ENCODE measurements at regions not wholly inside any gene's neighbourhood (a gene's known extent, or its start where the extent isn't known, plus 50 kb on each side); places are given as distances from the start of the nearest gene placed in this dataset.

GRCh38 chr20:56158489-56158888, 90.0 kb upstream of the MC3R start:
- H3K4me3 ChIP-seq = no peak overlapping the region
- no peaks in the 10 kb centered on the region for H3K27me3 ChIP-seq
- WGBS, 2 donors = 85% methylated on average over 1 of the region's 1 CpG
- no peaks in the 10 kb centered on the region for H3K4me1 ChIP-seq
- no peaks in the 10 kb centered on the region for H3K36me3 ChIP-seq
- H3K27ac ChIP-seq = no peak overlapping the region
- H3K9me3 ChIP-seq = no peaks in the 10 kb centered on the region
- TF ChIP-seq EP300 (IDR thresholded peaks at IDR 0.05) (no peak), POLR2A (IDR thresholded peaks at IDR 0.05) (no peak), POLR2AphosphoS5 (IDR thresholded peaks at IDR 0.05) (no peak), CTCF (IDR thresholded peaks at IDR 0.05) (no peak)
- ATAC-seq (ENCODE audit: low FRiP score in 2 of 2) = no peak
- no peak for DNase-seq

DNA sequence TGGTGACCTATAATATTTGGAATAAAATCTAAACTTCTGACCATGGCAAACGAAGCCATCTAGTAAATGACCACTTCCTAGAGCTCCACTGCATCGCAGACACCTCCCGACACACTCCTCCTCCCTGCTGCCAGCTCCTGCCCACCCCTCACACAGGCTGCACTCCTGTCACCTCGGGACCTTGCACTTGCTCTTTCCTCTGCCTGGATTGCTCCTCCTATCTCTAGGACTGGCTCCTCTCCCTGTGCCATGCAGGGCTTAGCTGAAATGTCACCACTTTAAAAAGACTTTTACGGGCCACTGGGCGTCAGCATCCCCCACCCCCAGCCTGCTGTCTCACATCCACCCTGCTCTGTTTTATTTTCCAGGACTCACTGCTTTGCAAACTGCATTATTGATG, 87.6 kb upstream of the MC3R start:
- DNase-seq = no peak
- ATAC-seq (ENCODE audit: low FRiP score in 2 of 2) = no peak
- no peak overlapping the region for H3K4me3 ChIP-seq
- WGBS, 2 donors = 48 to 63% methylated on average over 5 of the region's 6 CpGs
- H3K9me3 ChIP-seq = no peaks in the 10 kb centered on the region
- H3K4me1 ChIP-seq = no peaks in the 10 kb centered on the region
- H3K27me3 ChIP-seq = no peaks in the 10 kb centered on the region
- TF ChIP-seq POLR2AphosphoS5 (IDR thresholded peaks at IDR 0.05) (no peak), CTCF (IDR thresholded peaks at IDR 0.05) (no peak), EP300 (IDR thresholded peaks at IDR 0.05) (no peak)
- no peaks in the 10 kb centered on the region for H3K36me3 ChIP-seq
- no peak overlapping the region for H3K27ac ChIP-seq

DNA sequence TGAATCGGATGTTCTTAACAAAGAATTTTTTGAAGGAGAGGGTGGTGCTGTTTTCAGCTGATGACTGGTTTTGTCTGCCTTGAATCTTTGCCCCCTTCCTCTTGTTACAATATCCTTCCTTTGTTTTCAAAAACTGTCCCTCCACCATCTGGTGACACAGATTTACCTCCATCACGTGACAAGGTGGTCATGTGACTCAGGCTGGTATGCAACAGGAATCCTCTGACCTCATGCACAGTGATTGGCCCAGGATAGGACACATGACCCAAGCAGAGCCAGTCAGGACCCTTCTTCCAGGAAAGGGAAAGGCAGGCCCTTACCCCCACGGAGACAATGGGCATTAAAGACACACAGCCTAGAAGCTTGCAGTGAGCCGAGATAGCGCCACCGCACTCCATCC, 84.7 kb upstream of the MC3R start:
- Histone ChIP-seq H3K4me1 (peaks cover 0 to 5% (median 0%) of the 10 kb centered on the region in 4 donors), H3K36me3 (no peaks in the 10 kb centered on the region), H3K4me3 (no peak overlapping the region), H3K27me3 (no peaks in the 10 kb centered on the region), H3K27ac (no peak overlapping the region), H3K9me3 (no peaks in the 10 kb centered on the region)
- no peak for ATAC-seq (ENCODE audit: low FRiP score in 2 of 2)
- no peak for DNase-seq
- WGBS, 2 donors = 72 to 76% methylated on average over 6 of the region's 6 CpGs
- TF ChIP-seq POLR2A (IDR thresholded peaks at IDR 0.05) (no peak), CTCF (IDR thresholded peaks at IDR 0.05) (no peak), POLR2AphosphoS5 (IDR thresholded peaks at IDR 0.05) (no peak), EP300 (IDR thresholded peaks at IDR 0.05) (no peak)

GRCh38 chr20:56166781-56167465, 81.6 kb upstream of the MC3R start:
- Histone ChIP-seq H3K4me1 (peaks cover 0 to 5% (median 0%) of the 10 kb centered on the region in 4 donors), H3K36me3 (no peaks in the 10 kb centered on the region), H3K27me3 (no peaks in the 10 kb centered on the region), H3K27ac (no peak overlapping the region), H3K9me3 (no peaks in the 10 kb centered on the region), H3K4me3 (no peak overlapping the region)
- 55 to 69% methylated on average over 14 to 15 of the region's 15 CpGs for WGBS, 2 donors
- ATAC-seq (ENCODE audit: low FRiP score in 2 of 2) (no peak), DNase-seq (no peak)
- no peak for TF ChIP-seq POLR2A (IDR thresholded peaks at IDR 0.05)
- TF ChIP-seq CTCF (IDR thresholded peaks at IDR 0.05) = no peak
- TF ChIP-seq EP300 (IDR thresholded peaks at IDR 0.05) = no peak
- TF ChIP-seq POLR2AphosphoS5 (IDR thresholded peaks at IDR 0.05) = no peak
